Right renal cortex interstitium (tissue), 3 donors: ENCODE measurements at regions not wholly inside any gene's neighbourhood (a gene's known extent, or its start where the extent isn't known, plus 50 kb on each side); places are given as distances from the start of the nearest gene placed in this dataset.

Source experiments
- DNase-seq, 3 donors: peaks; one replicate each; pipeline ENCODE4 v3.0.0-alpha.2; 2013; ENCODE audit warnings: low read depth in 3 of 3, low spot score in 2 of 3

GRCh38 chr10:131778842-131779241, 122.0 kb upstream of the PPP2R2D start:
- DNase-seq = no peak

GRCh38 chr10:131779661-131780394, 121.0 kb upstream of the PPP2R2D start:
- no peak for DNase-seq

- DNase-seq = no peak
Observed at GRCh38 chr10:131781076-131781475, 119.7 kb upstream of the PPP2R2D start.

GRCh38 chr10:131781791-131782190, 119.0 kb upstream of the PPP2R2D start:
- no peak for DNase-seq

DNA sequence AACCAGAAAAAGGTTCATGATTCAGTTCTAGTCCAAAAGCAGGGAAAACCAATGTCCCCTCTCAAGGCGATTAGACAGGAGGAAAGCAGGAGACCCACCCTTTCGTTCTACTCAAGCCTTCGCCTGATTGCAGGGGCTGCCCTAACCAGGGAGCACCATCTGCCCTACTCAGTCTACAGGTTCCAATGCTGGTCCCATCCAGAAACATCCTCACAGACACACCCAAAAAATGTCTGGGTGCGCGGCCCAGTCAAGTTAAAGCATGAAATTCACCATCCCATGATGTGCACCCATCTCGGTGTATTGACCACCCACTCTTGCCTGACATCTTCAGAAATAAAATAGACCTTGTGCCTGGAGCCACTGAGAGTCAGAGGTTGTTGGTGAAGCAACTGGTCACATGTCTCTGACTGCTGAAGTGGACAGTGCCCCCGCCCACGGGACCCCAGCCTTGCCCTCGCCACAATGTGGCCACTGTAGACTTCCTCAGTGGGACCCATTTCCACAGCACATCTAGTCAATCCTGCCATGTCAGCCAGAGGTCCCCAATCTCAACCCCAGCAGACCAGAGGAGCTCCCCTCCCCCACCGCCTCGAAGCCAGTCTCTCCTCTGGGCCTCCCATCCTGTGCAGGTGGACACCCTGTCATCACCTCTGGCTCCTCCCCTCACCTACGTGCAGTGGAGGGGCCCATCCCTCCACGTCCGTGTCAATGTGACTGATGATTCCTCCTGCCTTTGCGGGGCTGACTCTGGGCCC, 116.3 kb upstream of the PPP2R2D start:
- no peak for DNase-seq

- no peak for DNase-seq
Observed at GRCh38 chr10:131785121-131785460, 115.7 kb upstream of the PPP2R2D start.

DNA sequence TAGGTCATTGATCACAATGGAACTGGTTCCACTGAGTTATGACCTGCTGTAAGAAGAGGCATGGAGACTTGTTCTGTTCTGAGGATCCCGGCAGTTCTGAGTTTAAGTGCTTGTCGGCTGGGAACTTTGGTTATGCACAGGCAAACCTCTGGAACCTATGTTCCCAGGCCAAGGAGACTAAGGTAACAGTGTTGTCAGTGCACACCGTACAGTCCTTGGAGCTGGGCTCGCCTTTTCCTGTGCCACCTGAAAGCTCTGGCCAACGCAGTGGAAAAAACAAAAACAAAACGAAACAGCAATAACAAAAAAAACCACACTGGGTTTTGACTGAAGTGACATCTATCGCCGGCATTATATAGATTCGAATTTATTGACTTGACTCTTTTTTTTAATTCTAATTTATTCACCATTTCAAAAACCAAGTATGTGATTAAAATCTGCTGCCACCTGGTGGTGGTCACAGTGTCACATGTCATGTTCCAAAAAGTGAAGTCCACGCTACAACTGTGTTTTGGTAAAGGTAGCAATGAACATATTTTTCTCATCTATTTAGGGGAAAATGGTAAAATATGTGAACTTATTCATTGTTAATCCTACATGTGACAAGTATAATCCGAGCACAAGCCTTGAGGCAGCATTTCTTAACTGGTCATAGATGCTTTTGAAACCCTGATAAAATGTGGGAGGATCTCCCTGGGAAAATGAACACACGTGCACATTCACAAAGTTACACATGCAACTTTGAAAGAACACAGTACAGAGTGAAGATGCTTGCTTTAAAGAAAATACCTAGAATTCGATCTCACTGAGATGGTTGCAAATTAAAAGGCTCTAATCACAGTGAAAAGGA, 113.8 kb upstream of the PPP2R2D start:
- DNase-seq = no peak

DNA sequence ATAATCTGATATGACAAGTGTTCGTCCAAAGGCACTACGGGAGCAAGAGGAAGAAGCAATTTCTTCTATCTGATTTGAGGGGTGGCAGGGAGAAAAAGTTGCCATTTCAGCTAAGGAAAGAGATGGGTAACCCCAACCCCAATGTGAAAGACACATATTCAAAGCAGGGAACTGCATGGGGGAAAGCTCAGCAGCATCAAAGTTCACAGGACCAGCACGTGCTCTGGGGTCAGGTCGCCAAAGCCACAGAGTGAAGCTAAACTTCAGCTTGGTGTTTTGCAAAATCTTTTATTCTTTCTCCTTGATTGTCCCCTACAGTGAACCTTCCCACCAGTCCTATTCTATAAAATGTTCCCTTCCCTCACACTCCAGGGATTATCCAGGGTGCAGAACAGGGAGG, 112.8 kb upstream of the PPP2R2D start:
- DNase-seq = no peak

- DNase-seq = no peak
Observed at GRCh38 chr10:131788386-131788785, 112.4 kb upstream of the PPP2R2D start.

- no peak for DNase-seq
Observed at GRCh38 chr10:131789516-131789915, 111.3 kb upstream of the PPP2R2D start.

GRCh38 chr10:131790021-131790420, 110.8 kb upstream of the PPP2R2D start:
- DNase-seq = no peak

DNA sequence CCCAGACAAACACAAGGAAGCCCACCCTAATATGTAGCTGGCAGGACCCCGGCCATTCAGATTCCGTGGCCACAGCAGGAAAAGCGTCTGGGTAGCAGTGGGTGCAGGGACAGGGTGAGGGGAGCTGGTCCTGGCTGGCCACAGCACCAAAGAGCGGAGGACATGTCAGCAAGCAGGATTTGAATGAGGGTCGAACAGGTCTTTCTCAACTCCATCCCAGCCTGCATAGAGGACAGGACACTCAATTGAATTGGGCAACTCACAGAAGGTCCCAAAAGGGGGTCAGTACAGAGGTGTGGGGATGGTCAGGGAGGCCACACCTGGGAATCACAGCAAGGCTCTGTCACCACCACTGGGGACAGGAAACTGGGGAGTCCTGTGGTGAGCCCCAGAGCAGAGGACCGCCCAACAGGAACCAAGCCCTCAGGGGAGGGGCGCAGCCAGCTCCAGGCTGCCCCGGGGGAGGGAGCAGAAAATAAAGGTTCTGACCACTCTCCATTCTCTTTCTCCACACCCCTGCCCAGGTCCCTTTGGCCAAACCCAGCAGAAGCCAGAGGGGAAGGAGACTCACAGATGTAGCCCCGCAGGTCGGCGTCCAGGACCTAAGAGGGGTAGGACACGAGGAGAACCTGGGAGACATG, 108.7 kb upstream of the PPP2R2D start:
- no peak for DNase-seq

GRCh38 chr10:131792809-131793208, 108.0 kb upstream of the PPP2R2D start:
- DNase-seq = no peak

DNA sequence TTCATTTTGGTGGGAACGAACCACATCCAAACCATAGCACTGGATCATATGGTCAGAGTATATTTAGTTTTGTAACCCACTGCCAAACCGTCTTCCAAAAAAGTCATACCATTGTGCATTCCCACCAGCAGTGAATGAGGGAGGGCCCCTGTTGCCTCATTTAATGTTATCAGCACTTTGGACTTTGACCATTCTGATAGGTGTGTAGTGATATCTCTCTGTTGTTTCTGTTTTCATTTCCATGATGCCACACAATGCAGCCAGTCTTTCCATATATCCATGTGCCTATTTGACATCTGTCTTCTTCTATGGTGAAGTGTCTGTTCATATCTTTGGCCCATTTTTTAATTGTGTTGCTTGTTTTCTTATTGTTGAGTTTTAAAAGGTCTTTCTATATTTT, 105.0 kb upstream of the PPP2R2D start:
- no peak for DNase-seq

GRCh38 chr10:131797626-131798025, 103.2 kb upstream of the PPP2R2D start:
- no peak for DNase-seq

DNA sequence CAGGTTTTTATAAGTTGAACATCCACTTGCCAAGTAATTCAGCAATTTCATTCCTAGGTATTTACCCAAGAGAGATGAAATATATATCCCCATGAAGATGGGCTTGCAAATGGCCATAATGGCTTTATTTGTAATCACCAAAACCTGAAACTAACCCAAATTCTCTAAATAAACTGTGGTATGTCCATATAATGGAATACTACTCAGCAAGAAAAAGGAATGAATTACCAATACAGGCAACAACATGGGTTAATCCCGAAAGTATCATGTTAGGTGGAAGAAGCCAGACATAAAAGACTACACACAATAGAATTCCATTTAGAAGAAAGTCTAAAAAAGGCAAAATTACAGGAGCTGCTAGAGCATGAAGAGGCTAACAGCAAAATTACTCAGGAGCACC, 101.4 kb upstream of the PPP2R2D start:
- no peak for DNase-seq

DNA sequence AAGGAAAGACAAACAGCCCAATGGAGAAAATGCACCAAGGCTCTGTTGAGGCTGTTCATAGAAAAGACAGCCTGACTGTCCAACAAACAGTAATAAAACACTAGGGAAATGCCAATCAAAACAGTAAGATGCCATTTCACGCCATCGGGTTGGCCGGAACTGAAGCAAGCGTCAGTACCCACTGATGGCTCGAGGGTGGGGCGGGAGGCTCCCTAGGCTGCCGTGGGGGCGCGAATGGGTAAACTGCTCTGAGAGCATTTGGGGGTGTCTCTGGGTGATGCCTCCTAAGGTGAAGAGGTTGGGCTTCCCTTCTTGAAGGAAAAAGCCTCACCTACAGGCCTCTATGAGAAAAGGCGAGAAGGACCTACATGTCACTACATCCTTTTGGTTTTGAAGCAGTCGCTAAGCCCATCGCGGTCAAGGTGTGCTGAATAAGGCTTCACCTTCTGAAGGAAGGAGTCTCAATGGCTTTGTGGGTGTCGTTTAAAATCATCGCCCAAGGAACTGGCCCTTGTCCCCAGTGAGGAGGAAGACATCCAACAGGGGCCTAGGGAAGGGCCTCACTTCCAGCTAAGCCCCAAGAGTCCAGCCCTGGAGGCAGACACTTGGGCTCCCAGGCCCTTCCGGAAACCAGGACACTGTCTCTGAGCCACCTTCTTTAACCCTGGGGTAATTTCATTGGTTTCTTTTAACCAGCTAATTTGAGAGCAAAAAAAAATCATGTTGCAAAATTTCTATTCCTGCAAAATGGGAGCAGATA, 98.5 kb upstream of the PPP2R2D start:
- no peak for DNase-seq

GRCh38 chr10:131802996-131803395, 97.8 kb upstream of the PPP2R2D start:
- no peak for DNase-seq

DNA sequence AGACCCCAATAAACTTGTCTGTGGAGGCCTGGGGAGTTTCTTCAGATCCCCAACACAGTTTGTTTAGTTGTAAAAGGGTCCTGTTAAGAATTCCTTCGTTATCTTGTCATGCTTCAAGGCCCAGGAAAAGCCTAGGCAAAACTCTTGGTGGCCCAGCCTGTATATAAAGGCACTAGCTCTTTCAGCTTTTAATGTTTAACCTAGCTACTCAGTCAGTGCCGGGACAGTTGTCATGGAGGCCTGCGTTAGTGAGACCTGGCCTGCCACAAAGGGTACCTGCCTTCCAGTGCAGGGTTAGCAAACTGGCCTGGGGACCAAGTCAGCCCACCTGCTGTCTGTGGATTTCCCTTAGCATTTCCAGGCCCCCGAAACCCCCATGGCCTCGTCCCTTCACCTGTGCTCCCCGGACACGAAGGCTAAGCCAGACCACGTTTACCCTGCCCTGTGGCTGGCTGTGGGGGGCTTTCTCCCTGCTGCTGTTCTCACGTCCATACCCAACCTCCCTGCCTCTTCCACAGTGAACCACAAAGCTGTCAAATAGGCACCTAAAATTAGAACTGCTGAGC, 96.9 kb upstream of the PPP2R2D start:
- DNase-seq = no peak
